Coronary artery (tissue), 2 donors: ENCODE measurements at regions not wholly inside any gene's neighbourhood (a gene's known extent, or its start where the extent isn't known, plus 50 kb on each side); places are given as distances from the start of the nearest gene placed in this dataset.

Source experiments
- DNase-seq: peaks from one replicate; pipeline ENCODE4 v3.0.0-alpha.2; 2017; ENCODE audit warnings: low spot score
- H3K27ac ChIP-seq, 2 donors: fragments of 200-600 bp; sonication (generic); one replicate each; pipeline ENCODE4 v1.5.1; 2016 to 2019
- H3K4me3 ChIP-seq: fragments of 200-600 bp; sonication (generic); 2 replicates; pipeline ENCODE4 v1.5.1; 2016; ENCODE audit warnings: mild to moderate bottlenecking, moderate library complexity
- TF ChIP-seq, protein P1 (sequence below): fragments of 200-600 bp; sonication (generic); IDR thresholded peaks from one replicate; pipeline ENCODE4 v1.5.1; 2019; ENCODE audit warnings: antibody characterized with exemption

DNA sequence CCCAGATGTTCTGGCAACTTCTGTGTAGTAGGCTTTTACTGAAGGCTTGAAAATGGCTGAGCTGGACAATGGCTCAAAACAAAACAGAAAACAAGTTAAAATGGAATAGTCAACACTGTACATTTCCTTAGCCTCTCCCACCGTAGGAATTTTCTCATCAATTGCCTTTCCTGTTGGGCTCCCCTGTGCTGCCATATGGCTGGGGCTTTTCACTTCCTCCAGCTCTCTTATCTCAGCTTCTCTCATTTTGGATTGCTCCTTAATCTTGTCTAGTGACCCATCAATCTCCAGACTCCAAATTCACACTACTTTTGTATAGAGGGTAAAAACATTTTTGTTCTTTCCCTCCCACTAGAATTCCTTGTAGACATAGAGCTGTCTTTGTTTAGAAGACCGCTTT lies 50.4 kb upstream of the RPH3A start:
- no peak overlapping the region for H3K4me3 ChIP-seq
- TF ChIP-seq, protein P1, sequence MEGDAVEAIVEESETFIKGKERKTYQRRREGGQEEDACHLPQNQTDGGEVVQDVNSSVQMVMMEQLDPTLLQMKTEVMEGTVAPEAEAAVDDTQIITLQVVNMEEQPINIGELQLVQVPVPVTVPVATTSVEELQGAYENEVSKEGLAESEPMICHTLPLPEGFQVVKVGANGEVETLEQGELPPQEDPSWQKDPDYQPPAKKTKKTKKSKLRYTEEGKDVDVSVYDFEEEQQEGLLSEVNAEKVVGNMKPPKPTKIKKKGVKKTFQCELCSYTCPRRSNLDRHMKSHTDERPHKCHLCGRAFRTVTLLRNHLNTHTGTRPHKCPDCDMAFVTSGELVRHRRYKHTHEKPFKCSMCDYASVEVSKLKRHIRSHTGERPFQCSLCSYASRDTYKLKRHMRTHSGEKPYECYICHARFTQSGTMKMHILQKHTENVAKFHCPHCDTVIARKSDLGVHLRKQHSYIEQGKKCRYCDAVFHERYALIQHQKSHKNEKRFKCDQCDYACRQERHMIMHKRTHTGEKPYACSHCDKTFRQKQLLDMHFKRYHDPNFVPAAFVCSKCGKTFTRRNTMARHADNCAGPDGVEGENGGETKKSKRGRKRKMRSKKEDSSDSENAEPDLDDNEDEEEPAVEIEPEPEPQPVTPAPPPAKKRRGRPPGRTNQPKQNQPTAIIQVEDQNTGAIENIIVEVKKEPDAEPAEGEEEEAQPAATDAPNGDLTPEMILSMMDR: no peak
- DNase-seq: no peak
- no peak overlapping the region for H3K27ac ChIP-seq
